ENCODE measurements at regions not wholly inside any gene's neighbourhood (a gene's known extent, or its start where the extent isn't known, plus 50 kb on each side); places are given as distances from the start of the nearest gene placed in this dataset.
"Not testable (repeated sequence)": the region's sequence is repeated elsewhere in the genome, so short reads cannot be mapped to it uniquely, and the experiment has no call there.

DNA sequence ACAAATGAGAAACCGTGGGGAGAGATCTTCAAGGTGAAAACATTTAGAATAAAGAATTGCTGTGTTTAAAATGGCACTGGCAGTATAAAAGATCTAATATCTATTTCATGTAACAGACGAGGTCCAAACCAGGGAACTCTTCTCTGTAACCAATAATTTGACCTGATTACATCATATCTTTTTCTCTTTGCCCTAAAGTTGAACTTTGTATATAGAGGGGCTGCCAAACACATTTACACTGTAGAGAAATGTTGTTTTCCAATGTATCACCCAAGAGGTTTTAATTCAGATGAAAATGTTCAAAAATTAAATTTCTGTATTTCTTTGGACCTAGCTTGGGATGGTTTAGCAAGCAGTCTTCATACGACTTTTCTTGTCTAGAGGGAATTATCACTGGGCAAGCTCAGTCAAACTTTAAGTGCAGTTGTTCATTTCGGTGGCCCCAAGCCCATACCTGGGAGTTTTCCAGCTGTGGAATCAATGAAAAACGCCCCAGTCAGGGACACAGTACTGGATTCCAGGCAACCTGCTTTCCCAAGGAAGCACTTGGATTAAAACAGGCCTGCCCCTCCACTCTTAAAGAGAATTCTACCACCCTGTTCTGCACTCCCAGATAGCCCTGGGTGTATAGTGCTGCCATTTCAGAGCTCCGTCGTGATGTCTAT is 208.5 kb upstream of the FN1 start:
- no peak for DNase-seq

- DNase-seq, result no peak
Measured at GRCh38 chr2:215638687-215639086, 202.8 kb upstream of the FN1 start.

DNA sequence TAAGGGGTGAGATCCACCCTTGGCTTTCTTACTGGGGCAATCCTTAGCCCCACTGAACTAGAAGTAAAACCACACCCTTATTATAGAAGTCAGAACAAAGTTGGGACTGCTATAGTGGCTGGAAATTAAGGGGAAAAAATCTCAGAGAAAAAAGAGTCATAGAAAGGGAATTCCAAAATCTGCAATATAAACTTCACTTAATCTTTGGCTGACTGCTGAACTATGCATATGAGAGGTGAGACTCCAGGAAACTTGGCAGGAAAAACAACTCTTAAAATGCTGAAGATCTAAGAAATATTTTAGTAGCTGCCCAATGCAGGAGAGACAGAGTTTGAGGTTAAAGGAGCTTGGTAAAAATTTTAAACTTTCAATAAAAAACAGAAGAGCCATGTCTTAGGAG is 201.8 kb upstream of the FN1 start:
- no peak for DNase-seq

DNA sequence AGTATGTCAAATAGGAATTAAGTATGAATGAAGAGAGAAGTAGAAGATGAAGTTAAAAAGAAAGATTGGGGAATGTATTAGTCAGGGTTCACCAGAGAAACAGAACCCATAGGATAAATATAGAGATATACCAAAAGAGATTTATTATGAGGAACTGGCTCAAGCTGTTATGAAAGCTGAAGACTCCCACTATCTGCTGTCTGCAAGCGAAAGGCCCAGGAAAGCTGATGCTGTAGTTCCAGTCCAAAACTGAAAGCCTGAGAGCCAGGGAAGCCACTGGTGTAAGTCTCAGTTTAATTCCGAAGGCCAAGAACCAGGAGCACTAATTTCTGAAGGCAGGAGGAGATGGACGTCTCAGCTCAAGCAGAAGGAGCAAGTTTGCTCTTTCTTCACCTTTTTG is 200.9 kb upstream of the FN1 start:
- no peak for DNase-seq

GRCh38 chr2:215635788-215636139 is 199.9 kb upstream of the FN1 start:
- no peak for DNase-seq

DNA sequence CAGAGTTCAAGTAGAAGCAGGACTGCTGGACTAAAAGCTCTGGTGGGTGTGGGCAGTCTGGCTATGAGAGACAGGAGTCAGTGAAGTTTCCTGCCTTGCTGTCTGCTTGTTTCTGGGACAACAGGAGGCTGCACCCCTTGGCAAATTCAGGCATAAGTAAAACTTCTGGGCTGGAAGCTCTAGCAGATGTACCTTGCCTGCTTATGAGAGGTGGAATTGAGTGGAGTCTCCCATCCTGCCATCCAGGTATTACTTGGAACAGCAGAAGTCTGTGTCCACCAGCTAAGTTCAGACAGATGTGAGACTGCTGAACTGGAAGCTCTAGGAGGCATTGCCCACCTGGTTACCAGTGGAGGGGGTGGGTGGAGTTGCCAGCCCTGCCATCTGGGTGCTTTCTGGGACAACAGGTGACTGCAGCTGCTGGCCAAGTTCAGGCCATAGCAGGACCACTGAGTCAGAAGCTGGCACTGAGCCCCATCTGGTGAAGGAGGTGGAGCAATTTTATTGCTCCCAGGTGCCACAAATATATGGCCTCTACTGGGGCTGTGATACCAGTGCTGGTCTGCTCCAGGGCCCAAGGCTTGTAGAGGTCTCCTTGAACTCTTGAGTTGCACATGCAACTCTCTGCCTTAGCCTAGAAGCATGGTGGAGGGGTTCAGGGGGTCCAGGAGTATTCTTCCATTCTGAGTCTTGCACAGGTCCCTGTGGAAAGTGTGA is 199.4 kb upstream of the FN1 start:
- DNase-seq, result no peak

DNA sequence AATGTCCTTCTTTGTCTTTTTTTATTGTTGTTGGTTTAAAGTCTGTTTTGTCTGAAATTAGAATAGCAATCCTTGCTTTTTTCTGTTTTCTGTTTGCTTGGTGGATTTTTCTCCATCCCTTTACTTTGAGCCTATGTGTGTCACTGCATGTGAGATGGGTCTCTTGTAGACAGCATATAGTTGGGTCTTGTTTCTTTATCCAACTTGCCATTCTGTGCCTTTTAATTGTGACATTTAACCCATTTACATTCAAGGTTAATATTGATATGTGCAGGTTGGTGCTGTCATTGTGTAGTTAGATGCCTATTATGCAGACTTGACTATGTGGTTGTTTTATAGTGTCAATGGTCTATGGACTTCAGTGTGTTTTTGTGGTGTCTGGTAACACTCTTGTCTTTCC is 197.5 kb upstream of the FN1 start:
- DNase-seq, result no peak

- DNase-seq, result no peak
Measured at GRCh38 chr2:215631696-215632095, 195.8 kb upstream of the FN1 start.

- not testable (repeated sequence) for DNase-seq
Measured at GRCh38 chr2:215630796-215631195, 194.9 kb upstream of the FN1 start.

DNA sequence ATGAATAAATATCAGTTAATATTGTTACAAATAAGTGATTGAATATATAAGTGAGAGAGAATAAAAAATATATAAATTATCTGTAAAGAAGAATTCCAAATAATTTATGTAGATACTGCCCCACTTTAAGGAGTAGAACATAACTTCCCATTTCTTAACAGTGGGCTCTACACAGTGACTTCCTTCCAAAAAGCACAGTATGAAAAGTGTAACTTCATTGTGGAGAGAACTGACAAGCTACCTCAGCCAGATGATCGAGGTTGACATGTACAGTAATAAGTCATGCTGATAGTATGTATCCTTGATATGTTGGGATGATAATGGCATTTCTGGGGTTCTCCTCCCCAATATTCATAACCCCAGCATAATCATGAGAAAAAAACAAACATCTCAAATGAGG is 191.9 kb upstream of the FN1 start:
- no peak for DNase-seq

GRCh38 chr2:215626812-215627281 is 191.0 kb upstream of the FN1 start:
- DNase-seq, result no peak

GRCh38 chr2:215626063-215626462 is 190.2 kb upstream of the FN1 start:
- no peak for DNase-seq

- DNase-seq, result no peak
Measured at GRCh38 chr2:215625207-215625606, 189.3 kb upstream of the FN1 start.

GRCh38 chr2:215624423-215624829 is 188.6 kb upstream of the FN1 start:
- DNase-seq, result no peak

DNA sequence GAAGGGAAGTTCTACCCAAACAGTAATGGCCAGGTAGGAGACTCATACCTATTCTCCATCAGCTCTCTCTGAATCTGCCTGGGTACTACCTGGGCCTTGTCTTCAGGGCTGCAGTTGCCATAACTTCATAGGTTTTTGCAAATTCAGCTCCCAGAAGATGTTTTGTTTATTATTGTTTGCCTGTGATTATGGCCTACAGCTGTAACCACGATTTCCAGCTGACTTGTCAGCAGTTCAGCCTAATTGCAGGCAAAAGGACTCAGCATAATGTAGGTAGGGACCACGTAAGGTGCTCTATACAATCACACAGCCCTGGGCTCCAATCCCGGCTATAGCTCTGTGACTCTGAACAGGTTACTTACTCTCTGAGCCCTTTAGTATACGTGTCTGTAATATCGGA is 187.0 kb upstream of the FN1 start:
- DNase-seq, result no peak

DNA sequence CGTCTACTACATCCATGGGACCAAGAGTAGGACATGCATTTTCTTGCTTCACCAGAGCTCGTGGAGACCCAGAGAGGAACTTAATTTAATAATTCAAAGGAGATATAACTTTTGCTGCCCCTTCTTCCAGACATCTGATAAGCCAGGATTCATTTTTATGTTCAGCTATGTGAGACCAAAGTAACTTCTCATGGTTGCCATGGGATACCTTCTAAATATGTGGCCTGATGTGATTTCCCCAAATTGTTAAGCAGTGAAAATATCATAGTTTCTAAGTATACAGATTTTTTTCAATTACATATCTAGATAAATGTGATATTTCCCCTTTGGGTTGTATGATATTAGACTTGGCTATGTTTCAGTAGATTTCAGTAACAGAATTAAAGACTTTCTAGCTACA is 185.5 kb upstream of the FN1 start:
- no peak for DNase-seq

DNA sequence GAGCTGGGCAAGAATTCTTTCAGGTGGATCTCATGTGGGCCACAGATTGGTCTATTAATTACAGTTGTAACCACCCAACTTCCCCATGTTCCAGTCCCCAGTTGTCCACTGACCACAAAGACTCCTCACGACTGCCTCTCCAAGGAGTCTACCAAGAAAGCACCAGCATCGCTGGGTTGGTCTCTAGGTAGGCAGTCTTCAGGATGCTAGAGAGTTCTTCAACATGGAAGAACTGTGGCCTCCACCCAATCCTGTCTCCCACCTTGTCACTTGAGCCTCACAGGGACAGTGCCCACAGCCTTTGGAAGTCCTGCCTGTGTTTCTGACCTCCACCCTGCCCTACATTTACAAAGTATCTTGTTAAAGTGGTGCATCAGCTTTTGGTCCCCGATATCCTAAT is 184.7 kb upstream of the FN1 start:
- DNase-seq, result no peak

GRCh38 chr2:215619989-215620388 is 184.1 kb upstream of the FN1 start:
- DNase-seq, result no peak

DNA sequence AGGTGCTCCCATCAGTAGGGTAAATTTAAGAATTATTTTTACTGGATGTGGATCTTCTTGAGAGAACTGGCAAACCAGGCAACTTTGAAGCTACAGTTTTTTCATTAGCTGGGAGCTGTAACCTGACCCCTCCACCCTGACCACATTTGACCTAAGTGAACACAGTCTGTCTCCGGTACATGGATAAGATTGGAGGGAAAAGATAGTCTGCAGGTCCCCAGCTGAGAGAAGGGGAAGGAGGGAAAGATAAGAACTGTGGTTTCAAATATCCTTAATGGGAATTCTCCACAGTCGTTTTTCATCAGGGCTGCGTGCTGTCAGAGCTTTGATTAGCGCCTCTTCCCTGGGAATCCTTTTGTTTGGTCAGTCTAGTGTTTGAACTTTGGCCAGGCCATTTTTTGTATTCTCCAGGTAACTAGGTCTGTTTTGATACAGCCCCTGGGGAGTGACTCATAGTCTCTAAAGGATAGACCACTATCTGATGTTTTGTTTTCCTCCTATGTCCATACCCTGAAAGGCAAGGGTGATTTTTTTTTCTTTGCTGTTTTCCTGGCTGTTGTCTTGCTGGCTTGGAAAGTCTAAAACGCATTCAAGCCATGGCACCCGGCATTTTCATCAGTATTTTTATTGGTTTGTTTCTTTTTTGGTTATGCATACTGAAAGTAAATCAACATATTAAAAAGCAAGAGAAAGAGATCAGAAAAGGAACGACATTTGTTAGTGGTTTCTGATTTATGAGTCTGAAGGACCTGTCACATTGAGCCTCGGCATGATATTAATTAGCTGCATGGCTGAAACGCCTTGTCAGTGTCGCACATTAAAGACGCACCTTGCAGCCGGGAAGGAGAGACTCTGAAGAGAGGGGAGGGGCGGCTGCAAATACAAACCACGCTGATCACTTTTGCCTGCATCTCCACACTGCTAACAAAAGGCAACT is 183.4 kb upstream of the FN1 start:
- peak; percentile 61 for DNase-seq

- DNase-seq, result no peak
Measured at GRCh38 chr2:215618145-215618544, 182.3 kb upstream of the FN1 start.

GRCh38 chr2:215617060-215617824 is 181.4 kb upstream of the FN1 start:
- no peak for DNase-seq

- no peak for DNase-seq
Measured at GRCh38 chr2:215615803-215616174, 179.9 kb upstream of the FN1 start.

Data from NCI-H1417 treated with DMSO at 0.1 percent for 48 hours (cell line).